ENCODE measurements at regions not wholly inside any gene's neighbourhood (a gene's known extent, or its start where the extent isn't known, plus 50 kb on each side); places are given as distances from the start of the nearest gene placed in this dataset.

DNA sequence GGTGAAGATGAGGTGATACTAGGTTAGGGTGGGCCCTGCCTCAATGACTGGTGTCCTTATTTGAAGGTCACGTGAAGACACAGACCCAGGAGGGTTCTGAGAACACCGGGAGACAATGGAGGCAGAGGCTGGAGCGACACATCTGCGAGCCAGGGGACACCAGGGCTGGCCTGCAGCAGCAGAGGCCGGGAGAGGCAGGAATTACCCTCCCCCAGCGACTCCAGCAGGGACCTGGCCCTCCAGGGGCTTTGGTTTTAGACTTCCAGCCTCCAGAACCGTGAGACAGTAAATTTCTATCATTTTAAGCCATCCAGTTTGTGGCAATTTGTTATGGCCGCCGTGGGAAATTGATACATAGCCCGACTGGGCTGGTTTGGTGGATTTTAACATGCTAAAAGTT is 152.2 kb downstream of the DNAJB6 start:
- no peaks in the 10 kb centered on the region for H3K36me3 ChIP-seq (ENCODE audit: low read depth)
- DNase-seq (ENCODE audit: low spot score), result no peak
- H3K4me1 ChIP-seq (ENCODE audit: insufficient read depth, poor library complexity, severe bottlenecking), result peaks cover 8% of the 10 kb centered on the region
- no peaks in the 10 kb centered on the region for H3K9me3 ChIP-seq (ENCODE audit: severe bottlenecking)
- H3K27me3 ChIP-seq (ENCODE audit: insufficient read depth, poor library complexity, severe bottlenecking), result no peaks in the 10 kb centered on the region
- H3K4me3 ChIP-seq (ENCODE audit: severe bottlenecking), result no peak overlapping the region
- no peak for ATAC-seq (ENCODE audit: low read depth)
- TF ChIP-seq, protein P1, sequence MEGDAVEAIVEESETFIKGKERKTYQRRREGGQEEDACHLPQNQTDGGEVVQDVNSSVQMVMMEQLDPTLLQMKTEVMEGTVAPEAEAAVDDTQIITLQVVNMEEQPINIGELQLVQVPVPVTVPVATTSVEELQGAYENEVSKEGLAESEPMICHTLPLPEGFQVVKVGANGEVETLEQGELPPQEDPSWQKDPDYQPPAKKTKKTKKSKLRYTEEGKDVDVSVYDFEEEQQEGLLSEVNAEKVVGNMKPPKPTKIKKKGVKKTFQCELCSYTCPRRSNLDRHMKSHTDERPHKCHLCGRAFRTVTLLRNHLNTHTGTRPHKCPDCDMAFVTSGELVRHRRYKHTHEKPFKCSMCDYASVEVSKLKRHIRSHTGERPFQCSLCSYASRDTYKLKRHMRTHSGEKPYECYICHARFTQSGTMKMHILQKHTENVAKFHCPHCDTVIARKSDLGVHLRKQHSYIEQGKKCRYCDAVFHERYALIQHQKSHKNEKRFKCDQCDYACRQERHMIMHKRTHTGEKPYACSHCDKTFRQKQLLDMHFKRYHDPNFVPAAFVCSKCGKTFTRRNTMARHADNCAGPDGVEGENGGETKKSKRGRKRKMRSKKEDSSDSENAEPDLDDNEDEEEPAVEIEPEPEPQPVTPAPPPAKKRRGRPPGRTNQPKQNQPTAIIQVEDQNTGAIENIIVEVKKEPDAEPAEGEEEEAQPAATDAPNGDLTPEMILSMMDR (IDR thresholded peaks at IDR 0.05; ENCODE audit: poor library complexity, severe bottlenecking), result no peak
- no peak overlapping the region for H3K27ac ChIP-seq (ENCODE audit: poor library complexity, severe bottlenecking)
